Spleen (tissue), 7 donors: ENCODE measurements at regions not wholly inside any gene's neighbourhood (a gene's known extent, or its start where the extent isn't known, plus 50 kb on each side); places are given as distances from the start of the nearest gene placed in this dataset.

Source experiments
- CTCF ChIP-seq, 11 experiments: fragments of 200-600 bp in 7 of 11; fragments of 450-650 bp in 4 of 11; sonication (generic) in 4 of 11; IDR thresholded peaks in 8 of 11; conservative IDR thresholded peaks in 3 of 11; 1 replicate in 7 of 11; 2 replicates in 4 of 11; pipeline versions ENCODE4 v1.4.0 to v1.8.0; 2016 to 2021; ENCODE audit warnings: antibody characterized with exemption in 11 of 11, inconsistent platforms in 4 of 11, mild to moderate bottlenecking in 1 of 11
- POLR2A ChIP-seq, 3 donors: fragments of 450-650 bp; IDR thresholded peaks; one replicate each; pipeline ENCODE4 v1.5.1; 2017; ENCODE audit warnings: antibody characterized with exemption in 3 of 3, mild to moderate bottlenecking in 1 of 3
- POLR2AphosphoS5 ChIP-seq, 3 donors: sonication (generic); formaldehyde crosslinking; IDR thresholded peaks; one replicate each; pipeline ENCODE4 v1.5.1; 2017; ENCODE audit warnings: antibody characterized with exemption in 3 of 3
- donor health status: DM: no; HTN: no; CAD: no; lungs with moderate emphysema.
- donor health status: DM: no; HTN: no; CAD: no.
- donor health status: DM: no; HTN: no; CAD: no.

- no peak for TF ChIP-seq POLR2AphosphoS5 (IDR thresholded peaks at IDR 0.05)
- TF ChIP-seq CTCF (IDR thresholded peaks at IDR 0.05 in 8 of 11, conservative IDR thresholded peaks at IDR 0.05 in 3 of 11) = no peak
- no peak for TF ChIP-seq POLR2A (IDR thresholded peaks at IDR 0.05)
Observed at GRCh38 chr12:123040106-123040505, 59.6 kb downstream of the ARL6IP4 start.
